HG02623 (cell line): ENCODE measurements at regions not wholly inside any gene's neighbourhood (a gene's known extent, or its start where the extent isn't known, plus 50 kb on each side); places are given as distances from the start of the nearest gene placed in this dataset.
"Not testable (repeated sequence)": the region's sequence is repeated elsewhere in the genome, so short reads cannot be mapped to it uniquely, and the experiment has no call there.

Experiments
- ATAC-seq: cut with Tn5 transposase; IDR thresholded peaks from one replicate; pipeline ENCODE4 v1.9.1; 2021; ENCODE audit warnings: moderate library complexity; ENCODE audit not compliant: unreplicated experiment

DNA sequence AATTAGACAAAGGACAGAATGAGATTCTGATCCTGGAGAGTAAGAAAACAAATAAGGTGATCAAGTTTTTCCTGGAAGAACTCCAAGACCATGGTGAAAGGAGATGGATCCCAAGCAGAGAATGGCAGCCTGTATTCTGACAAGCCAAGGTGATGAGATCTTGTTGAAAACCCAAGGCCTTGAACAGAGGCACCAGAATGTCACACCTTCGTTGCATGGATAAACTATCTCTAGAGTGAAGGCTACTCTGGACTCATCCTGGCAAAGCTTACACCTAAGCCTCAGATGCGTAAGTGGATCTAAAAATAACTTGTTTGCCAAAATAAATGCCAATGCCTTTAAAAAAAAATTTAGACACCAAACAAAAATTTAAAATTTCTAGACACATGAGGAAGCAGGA is 605.9 kb downstream of the ETNK1 start:
- ATAC-seq = no peak

DNA sequence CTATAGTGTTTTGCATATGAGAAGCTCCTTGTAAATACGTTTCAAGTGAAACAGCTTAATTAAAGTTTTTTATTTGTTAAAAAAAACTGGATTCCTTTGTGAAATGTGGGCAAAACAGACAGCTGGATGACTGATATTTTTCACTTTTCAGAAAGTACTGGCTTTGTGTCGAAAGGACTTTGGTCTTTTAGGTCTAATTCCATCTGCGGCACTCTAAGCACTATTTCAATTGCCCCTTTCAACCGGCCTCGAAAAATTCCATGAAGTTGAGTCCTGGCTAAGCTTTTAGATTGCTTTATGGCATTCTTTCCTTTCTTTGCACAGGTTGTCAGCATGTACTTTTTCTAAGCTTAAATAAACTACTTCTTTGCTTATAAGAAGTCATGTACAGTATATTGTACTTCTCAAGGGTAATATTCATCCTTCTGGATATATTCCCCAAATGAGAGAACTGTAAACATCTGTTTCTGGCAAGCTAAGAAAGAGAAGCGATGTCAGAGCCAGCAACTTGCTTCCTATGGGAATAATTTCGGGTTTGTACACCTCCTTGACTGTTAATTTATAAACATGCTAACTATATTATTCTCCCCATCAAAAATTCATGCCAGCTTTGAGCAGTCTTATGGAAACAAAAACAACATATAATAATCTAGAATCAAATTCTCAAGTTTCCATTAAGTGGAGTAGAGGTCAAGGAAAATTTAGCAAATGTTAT is 611.3 kb downstream of the ETNK1 start:
- ATAC-seq = no peak

DNA sequence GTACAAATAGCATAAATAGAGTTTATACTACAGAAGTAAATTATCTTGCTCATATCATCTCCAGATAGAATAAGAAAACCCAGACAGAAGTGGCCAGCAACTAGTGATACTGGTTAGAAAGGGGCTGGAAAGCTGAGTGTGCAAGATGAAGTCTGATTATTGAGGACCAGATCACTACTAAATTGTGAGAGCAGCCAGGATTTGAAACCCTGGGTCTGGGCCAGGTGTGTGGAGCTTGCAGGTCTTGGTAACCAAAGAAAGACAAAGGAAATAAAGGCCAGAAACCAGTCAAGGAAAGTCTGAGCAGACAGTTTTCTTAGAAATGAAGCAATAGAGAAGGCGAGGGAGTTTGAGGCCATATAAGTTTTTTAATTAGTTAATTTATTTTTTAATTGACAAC is 611.8 kb downstream of the ETNK1 start:
- ATAC-seq = no peak

DNA sequence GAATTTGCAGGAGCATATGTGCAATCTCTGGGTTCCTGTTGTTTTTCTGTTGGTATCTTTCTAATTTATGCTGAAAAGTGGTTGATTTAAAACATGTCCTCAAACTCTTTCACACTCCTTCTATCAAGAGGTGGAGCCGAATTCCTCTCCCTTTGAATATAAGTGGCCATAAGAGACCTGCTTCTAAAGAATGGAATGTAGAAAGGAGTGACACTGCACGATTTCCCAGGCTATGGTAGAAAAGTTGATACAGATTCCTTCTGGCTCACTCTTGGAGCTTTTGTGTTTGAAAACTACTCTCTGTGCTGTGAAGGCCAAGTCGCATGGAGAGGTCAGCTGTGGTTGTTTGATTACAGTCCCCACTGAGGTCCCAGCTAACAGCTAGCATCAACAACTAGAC is 613.2 kb downstream of the ETNK1 start:
- no peak for ATAC-seq

DNA sequence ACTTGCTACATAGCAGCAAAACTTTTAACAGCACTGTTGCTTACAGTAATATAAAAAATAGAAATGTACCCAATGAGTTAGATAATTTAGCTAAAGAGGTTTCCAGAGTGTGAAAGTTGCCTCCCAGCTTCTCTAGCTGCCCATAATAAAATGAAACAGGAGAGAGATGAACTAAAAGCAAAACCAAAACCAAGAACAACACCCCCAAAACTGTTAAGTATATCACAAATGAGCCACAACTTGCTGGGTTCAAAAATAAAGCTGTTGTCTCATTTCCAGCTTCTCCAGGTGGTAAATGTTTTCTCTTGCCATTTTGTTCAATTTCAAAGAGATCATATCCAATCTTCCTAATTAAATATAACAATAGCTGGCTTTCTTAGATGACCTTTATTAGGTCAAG is 614.0 kb downstream of the ETNK1 start:
- ATAC-seq = no peak

DNA sequence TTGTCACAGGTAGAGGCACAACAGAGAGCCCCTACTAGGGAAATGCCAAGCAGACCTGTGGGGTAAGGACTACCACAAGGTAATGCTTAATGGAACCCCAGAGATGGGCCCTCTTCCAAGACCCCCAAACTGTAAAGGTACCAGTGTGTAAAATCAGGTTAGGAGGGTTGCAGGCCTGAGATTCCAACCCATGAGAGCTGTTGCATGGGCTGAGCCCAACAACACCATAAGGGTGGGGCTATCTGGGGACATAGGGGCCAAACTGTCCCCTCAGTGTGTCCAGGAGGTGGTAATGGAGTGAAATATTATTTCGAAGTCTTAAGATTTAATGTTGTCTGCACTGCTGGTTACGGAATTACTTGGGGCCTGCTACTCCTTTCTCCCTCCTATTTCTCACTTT is 620.2 kb downstream of the ETNK1 start:
- no peak for ATAC-seq

DNA sequence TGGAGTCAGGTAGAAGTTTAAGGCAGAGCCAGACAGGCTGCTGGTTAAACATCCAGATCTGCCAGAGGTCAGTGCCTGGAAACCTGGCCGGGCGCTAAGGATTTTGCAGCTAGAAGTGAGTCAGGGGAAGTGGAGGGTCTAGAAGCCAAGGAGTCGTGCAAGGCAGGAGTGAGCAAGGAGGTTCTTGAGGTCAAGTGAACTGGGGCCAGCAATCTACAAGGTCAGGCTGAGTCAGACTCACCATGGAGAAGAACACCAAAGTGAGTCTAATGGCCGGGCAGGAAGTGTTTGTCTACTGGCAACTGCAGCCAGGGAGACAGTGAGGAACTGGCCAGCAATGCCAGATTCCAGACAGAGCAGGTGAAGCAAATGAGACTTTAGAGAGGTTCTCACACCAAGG is 628.2 kb downstream of the ETNK1 start:
- ATAC-seq = no peak

DNA sequence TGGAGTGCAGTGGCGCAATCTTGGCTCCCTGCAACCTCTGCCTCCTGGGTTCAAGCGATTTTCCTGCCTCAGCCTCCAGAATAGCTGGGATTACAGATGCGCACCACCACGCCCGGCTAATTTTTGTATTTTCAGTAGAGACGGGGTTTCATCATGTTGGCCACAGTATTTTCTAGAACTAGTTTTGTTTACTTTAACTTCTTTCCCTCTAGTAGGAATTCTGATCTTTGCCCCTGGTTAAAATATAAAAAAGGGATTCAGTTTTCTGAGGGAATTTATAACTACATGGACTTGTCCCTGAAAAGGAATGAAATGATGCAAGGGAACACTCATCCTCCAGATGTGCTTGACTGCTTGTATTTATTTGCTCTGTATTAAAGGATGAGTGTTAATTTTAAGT is 628.9 kb downstream of the ETNK1 start:
- ATAC-seq = not testable (repeated sequence)

DNA sequence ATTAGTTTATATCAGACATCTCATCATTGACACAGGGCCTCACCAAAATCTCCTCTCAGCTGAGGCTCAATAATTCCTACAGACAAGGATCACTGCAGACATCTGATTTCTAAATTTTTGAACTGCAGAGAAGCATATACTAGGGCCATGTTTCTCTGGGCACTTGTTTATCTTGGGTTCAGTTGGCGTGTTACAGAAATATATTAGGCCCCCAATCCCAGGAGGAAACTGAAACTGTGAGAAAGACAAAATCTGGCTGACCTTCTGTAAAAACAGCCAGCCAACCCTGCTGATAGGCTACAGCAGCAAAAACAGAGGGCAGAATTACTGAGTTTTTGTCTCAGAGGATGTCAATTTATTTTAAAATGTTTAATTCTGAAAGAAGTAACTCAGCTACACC is 634.6 kb downstream of the ETNK1 start:
- no peak for ATAC-seq

DNA sequence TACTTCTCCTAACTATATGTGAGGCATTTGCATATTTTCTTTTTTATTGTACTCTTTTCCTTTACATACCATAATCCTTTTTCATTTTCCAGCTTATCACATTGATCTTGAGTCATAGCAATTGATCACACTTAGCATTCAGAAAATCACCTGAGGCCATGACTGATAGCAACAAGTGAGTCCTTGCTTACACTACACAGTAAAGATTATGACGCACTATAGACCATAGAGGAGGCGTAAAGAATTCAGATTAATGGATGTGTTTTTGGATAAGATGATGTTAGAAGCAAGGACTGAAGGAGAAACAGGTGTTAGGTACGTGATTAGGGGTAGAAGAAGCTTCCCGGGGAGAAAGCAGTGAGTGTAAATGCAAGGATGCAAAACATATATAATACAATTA is 637.7 kb downstream of the ETNK1 start:
- ATAC-seq = no peak

DNA sequence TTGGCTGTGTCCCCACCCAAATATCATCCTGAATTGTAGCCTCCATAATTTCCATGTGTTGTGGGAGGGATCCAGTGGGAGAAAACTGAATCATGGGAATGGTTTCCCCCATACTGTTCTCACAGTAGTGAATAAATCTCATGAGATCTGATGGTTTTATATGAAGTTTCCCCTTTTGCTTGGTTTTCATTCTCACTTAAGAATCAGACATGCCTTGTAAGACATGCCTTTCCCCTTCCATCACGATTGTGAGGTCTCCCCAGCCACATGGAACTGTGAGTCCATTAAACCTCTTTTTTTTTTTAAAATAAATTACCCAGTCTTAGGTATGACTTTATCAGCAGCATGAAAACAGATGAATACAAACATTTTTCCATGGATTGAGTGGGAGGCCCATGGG is 652.9 kb downstream of the ETNK1 start:
- ATAC-seq = no peak

DNA sequence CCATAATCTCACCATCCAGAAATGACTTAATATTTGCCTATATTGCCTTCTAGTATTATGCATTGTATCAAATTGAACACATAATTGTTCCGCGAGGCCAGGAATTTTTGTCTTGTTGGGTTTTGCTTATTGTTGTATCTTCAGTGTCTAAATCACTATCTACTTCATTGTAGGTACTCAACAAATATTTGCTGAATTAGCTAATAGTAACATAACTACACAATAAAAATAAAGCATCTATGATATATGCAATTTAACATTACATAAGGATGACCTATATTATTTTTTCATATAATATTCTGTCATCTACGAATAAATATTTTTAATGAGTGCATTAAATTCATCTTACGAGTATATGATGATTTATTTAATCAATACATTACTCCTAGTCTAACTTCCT is 656.3 kb downstream of the ETNK1 start:
- no peak for ATAC-seq

DNA sequence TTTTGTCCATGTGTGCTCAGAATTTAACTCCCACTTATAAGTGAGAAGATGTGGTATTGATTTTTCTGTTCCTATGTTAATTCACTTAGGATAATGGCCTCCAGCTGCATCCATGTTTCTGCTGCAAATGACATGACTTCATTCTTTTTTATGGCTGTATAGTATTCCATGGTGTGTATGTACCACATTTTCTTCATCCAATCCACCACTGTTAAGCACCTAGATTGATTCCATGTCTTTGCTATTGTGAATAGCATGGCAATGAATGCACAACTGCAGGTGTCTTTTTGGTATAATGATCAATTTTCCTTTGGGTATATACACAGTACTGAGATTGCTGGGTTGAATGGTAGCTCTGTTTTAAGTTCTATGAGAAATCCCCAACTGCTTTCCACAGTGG is 657.7 kb downstream of the ETNK1 start:
- ATAC-seq = no peak

DNA sequence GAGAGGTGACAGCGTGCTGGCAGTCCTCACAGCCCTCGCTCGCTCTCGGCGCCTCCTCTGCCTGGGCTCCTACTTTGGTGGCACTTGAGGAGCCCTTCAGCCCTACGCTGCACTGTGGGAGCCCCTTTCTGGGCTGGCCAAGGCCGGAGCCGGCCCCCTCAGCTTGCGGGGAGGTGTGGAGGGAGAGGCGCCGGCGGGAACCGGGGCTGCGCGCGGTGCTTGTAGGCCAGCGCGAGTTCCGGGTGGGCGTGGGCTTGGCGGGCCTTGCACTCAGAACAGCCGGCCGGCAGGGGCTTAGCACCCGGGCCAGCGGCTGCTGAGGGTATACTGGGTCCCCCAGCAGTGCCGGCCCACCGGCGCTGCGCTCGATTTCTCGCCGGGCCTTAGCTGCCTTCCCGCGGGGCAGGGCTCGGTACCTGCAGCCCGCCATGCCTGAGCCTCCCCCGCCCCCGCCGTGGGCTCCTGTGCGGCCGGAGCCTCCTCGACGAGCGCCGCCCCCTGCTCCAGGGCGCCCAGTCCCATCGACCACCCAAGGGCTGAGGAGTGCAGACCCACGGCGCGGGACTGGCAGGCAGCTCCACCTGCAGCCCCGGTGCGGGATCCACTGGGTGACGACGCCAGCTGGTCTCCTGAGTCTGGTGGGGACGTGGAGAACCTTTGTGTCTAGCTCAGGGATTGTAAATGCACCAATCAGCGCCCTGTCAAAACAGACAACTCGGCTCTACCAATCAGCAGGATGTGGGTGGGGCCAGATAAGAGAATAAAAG is 661.0 kb downstream of the ETNK1 start:
- ATAC-seq = not testable (repeated sequence)

DNA sequence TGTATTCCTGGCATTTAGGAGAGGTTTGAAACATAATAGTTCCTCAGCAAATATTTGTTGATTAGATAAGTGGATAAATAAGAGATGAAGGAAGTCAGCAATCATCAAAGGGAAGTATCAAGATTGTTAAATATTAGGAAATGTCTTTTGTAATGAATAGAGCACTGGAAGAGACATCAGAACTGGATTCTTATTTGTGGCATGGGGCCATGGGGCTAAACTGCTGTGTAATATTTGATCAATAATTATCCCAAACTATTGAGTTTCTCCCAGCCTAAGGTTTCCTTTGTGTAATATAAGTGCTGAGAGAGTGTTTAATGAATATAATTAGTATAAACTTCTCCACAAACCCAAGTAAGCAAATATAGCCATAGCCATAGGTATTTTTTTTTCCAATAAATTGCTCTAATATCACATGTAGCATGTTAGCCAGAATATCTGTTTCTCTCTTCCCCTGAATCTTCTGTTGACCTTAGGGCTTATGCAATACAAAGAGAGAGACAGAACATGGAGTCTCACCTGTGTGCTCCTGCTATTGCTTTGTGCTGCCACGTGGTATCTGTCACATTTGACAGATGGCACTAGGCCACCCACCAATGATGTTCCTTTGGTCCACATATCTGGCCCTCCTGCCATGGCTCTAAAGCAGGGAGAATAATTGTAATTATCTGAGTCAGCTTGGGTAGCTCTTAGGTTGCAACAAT is 658.7 kb downstream of the SOX5 start:
- ATAC-seq = no peak

DNA sequence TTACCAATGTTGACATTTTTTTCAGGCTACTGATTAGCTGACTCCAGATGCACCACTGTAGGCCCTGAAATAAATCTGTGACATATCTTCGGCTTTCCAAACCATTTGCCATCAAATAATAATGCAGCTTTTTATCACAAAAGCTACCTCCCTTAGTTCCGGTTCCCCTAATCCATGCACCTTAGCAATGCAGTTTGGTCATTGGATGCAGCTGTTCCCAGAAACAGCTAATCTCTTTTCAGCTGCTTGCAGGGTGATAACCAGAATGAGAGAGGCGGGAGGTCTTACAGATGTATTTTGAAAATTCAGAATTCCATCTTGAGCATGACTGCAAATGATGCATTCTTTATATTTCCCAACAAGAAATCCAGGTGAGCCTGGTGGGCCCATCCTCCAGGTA is 646.2 kb downstream of the SOX5 start:
- ATAC-seq = no peak

DNA sequence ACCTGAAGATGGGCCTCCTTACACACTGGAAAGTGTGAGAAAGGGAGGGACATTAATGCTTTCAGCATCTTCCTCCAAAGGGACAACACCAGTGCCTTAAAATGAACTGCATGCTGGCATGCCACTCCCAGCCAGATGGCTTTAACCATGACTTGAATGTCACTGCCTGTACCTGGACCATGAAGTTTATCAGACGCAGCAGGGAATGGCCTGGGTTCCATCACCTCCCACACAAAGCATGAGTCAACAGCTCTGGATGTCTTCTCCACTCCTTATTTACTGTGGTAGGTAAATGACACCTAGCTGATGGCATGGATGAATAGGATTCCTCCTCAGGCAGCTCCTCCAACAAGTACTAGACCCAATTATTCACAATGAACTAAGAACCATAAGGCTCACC is 645.6 kb downstream of the SOX5 start:
- ATAC-seq = no peak

DNA sequence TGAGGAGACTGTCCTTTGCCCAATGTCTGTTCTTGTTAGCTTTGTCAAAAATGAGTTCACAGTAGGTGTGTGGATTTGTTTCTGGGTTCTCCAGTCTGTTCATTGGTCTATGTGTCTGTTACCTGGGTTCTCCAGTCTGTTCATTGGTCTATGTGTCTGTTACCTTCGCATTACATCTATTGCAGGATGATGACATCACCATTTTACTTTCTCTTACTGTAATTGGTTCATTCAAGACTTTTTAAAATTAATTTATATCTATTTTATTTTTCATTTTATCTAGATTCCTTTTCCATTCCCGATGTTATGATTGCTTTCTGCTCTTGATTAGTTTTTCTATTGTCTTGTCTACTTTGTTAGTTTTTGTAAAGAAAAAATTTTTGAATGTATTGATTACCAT is 615.5 kb downstream of the SOX5 start:
- ATAC-seq = no peak

DNA sequence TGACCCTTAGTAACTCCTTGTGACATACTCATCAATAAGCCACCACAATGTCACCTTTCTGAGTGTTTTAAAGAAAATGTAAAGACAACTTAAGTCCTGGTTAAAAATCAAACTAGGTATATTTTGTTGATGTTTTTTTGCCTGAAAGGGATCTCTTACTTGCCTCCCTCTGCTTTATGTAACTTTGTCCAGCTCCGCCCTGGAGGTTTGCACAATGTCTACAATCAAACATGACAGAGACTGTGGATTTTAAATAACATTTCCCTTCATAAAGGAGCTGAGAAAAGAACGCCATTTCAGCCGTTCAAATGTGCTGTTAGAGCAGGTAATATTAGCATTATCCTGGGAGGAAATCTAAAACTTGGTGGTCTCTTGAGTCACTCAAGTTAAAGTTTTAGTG is 613.9 kb downstream of the SOX5 start:
- no peak for ATAC-seq

DNA sequence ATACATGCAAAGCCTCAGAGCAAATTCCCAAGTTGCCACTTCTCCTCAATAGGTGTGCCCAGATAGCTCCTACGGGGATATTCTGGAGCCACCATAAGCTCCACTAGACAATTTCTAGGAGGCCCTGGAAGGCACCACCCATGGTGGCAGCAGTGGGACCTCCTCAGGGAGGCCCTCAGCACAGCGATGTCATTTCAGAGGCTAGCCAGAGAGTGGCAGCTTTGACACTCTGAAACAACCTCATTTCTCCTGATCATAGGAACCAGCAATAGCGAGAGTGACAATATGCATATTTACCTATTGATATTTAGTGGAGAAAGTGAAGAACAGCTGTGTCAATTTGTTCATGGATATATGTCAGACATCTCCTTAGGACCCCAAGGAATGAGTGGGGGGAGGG is 612.3 kb downstream of the SOX5 start:
- no peak for ATAC-seq

DNA sequence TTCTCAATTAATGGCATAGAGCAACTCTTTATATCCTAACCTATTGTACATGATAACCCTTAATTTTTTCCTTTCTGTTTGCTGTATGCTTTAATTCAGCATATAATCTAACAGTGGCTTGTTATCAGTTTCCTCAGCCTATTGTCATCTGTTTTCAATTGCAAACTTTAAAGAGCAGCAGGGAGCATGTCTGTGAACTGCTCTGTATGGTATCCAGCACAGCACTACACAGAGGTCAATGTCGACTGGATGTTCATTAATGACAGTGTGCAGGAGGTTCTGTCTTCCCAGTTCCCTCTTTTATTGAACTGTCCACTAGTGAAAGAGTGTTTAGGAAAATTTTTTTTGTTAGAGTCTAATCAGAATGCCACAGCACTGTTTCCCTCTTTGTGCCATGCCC is 609.1 kb downstream of the SOX5 start:
- ATAC-seq = no peak

DNA sequence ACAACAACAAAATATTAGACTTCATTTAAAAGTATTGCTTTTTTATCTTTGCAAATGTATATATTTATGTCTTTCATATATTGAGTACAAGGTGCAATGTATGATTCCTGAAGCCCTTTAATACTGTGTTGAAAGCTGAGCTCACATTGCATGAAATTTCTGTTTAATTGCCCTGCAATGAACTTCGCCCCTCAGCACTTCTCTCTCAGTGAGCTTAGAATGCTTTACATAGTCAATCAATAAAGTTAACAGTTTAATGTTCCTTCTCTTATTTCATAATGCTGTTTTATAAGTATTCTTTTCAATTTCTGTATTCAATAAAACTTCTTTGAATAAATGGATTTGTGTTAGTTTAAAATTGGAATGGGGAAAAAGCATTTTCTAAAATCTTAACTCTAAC is 607.1 kb downstream of the SOX5 start:
- ATAC-seq = no peak
